Brain microvascular endothelial cell (primary cell): ENCODE measurements at regions not wholly inside any gene's neighbourhood (a gene's known extent, or its start where the extent isn't known, plus 50 kb on each side); places are given as distances from the start of the nearest gene placed in this dataset.

Experiments
- DNase-seq: peaks from one replicate; pipeline ENCODE4 v3.0.0-alpha.2; 2020
- H3K27ac ChIP-seq: fragments of 250-450 bp; sonication (Bioruptor Pico); 2 replicates; pipeline ENCODE4 v1.5.1; 2020; ENCODE audit warnings: mild to moderate bottlenecking, moderate library complexity
- H3K27me3 ChIP-seq: fragments of 250-450 bp; sonication (Bioruptor Pico); replicated peaks from 2 replicates; pipeline ENCODE4 v1.5.1; 2020; ENCODE audit warnings: mild to moderate bottlenecking
- H3K36me3 ChIP-seq: fragments of 250-450 bp; sonication (Bioruptor Pico); replicated peaks from 2 replicates; pipeline ENCODE4 v1.5.1; 2020; ENCODE audit warnings: mild to moderate bottlenecking
- H3K4me3 ChIP-seq: 2 replicates; pipeline ENCODE4 v1.5.1; 2011; ENCODE audit warnings: low read depth, mild to moderate bottlenecking, control low read depth, low read length, moderate library complexity
- CTCF ChIP-seq: IDR thresholded peaks from 2 replicates; pipeline ENCODE4 v1.5.1; 2011; ENCODE audit warnings: low read depth, mild to moderate bottlenecking, moderate library complexity, low read length, control low read depth, inconsistent platforms; ENCODE audit errors: missing control alignments
- in situ Hi-C: cut with HindIII; loops from 2 replicates; pipeline ENCODE4 v1.10.0; 2017; ENCODE audit warnings: low sequenced_read_pairs, low pct_ligation_motif_present

DNA sequence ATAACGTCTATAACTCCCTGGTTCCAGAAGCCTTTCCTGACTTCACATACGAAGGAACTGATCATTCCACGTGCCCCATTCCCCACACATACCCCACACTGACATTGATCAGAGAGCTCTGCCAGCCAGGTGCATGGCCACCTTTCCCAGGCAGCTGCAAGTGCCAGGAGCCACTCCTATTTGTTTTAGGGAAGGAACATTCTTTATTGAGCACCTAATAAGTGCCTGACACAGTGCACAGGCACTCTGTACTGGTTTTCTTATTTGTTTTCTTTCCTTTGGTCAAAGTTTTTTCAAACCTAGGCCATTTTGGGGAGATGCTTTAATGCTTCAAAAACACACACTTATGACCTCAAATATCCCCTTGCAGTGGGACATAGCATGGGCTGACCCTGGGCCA lies 50.0 kb downstream of the PITPNM2 start:
- in situ Hi-C loops: no loop called here
- Histone ChIP-seq H3K27ac (no peak overlapping the region), H3K4me3 (no peak overlapping the region), H3K36me3 (no peaks in the 10 kb centered on the region), H3K27me3 (no peaks in the 10 kb centered on the region)
- TF ChIP-seq CTCF: no peak
- no peak for DNase-seq

DNA sequence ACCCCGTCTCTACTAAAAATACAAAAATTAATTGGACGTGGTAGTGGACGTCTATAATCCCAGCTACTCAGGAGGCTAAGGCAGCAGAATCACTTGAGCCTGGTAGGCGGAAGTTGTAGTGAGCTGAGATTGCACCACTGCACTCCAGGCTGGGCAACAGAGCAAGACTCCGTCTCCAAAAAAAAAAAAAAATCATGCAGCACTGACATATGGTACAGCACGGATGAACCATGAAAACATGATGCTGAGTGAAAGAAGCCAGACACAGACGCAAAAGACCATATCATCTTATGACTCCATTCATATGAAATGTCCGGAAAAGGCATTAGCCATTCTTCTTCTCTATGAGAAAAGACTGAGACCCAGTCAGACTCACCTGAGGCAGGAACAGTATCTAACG lies 50.4 kb downstream of the PITPNM2 start:
- Histone ChIP-seq H3K27ac (no peak overlapping the region), H3K36me3 (no peaks in the 10 kb centered on the region), H3K27me3 (no peaks in the 10 kb centered on the region), H3K4me3 (no peak overlapping the region)
- in situ Hi-C loops: no loop called here
- TF ChIP-seq CTCF: no peak
- DNase-seq: no peak

- TF ChIP-seq CTCF: no peak
- H3K27ac ChIP-seq: no peak overlapping the region
- no peaks in the 10 kb centered on the region for H3K27me3 ChIP-seq
- no peak overlapping the region for H3K4me3 ChIP-seq
- H3K36me3 ChIP-seq: no peaks in the 10 kb centered on the region
- in situ Hi-C loops: no loop called here
- no peak for DNase-seq
These were observed 51.2 kb downstream of the PITPNM2 start for GRCh38 chr12:123099560-123100192.

DNA sequence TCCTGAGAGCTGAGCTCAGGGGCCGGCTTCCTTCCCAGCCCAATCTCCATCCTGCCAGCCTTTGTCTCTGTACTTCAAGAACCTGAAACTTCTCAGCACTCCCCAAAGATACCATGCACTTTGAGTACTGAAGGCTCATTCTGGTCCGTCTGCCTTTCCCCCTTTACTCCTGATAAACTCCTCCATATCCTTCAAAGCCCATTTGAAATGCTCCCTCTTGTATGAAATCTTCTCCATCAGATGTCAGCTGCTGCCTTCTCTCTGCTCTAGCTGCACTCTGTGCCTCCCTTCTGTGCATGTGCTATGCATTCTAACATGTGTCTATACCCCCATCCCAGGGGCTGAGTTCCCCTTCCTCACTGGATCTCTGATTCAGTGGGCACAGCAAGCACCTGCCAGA lies 52.1 kb downstream of the PITPNM2 start:
- TF ChIP-seq CTCF: no peak
- Histone ChIP-seq H3K27me3 (no peaks in the 10 kb centered on the region), H3K4me3 (no peak overlapping the region), H3K36me3 (no peaks in the 10 kb centered on the region), H3K27ac (no peak overlapping the region)
- in situ Hi-C loops: no loop called here
- DNase-seq: no peak

- Histone ChIP-seq H3K27ac (no peak overlapping the region), H3K4me3 (no peak overlapping the region), H3K27me3 (no peaks in the 10 kb centered on the region), H3K36me3 (no peaks in the 10 kb centered on the region)
- DNase-seq: peak; percentile 3
- no peak for TF ChIP-seq CTCF
- in situ Hi-C loops: no loop called here
These were observed 53.3 kb downstream of the PITPNM2 start for GRCh38 chr12:123097561-123098084.

- H3K27me3 ChIP-seq: no peaks in the 10 kb centered on the region
- DNase-seq: no peak
- H3K4me3 ChIP-seq: no peak overlapping the region
- no peak overlapping the region for H3K27ac ChIP-seq
- in situ Hi-C loops: no loop called here
- no peaks in the 10 kb centered on the region for H3K36me3 ChIP-seq
- TF ChIP-seq CTCF: no peak
These were observed 54.1 kb downstream of the PITPNM2 start for GRCh38 chr12:123096741-123097140.
